Bronchial epithelial cell (primary cell): ENCODE measurements at regions not wholly inside any gene's neighbourhood (a gene's known extent, or its start where the extent isn't known, plus 50 kb on each side); places are given as distances from the start of the nearest gene placed in this dataset.
A peak's percentile ranks its signal among the peaks of the same experiment; 100 is the strongest.
"Not testable (repeated sequence)": the region's sequence is repeated elsewhere in the genome, so short reads cannot be mapped to it uniquely, and the experiment has no call there.

Experiments
- DNase-seq: peaks from one replicate; pipeline ENCODE4 v3.0.0-alpha.2; 2010; ENCODE audit warnings: low read depth
- FAIRE-seq: peaks from 2 replicates; lab custom pipeline; 2011; peaks lifted over from hg19 to GRCh38; lab: Jason Lieb, UNC
- H3K27me3 ChIP-seq: 2 replicates; pipeline ENCODE4 v1.5.1; 2011; ENCODE audit warnings: low read length; ENCODE audit not compliant: control insufficient read depth, insufficient read depth
- H3K36me3 ChIP-seq: 2 replicates; pipeline ENCODE4 v1.5.1; 2011; ENCODE audit warnings: low read length; ENCODE audit not compliant: control insufficient read depth, insufficient read depth
- H3K4me3 ChIP-seq: 2 replicates; pipeline ENCODE4 v1.5.1; 2011; ENCODE audit warnings: mild to moderate bottlenecking, low read depth, low read length, control low read depth
- TF ChIP-seq, protein P1 (sequence below): IDR thresholded peaks from 2 replicates; pipeline ENCODE4 v1.5.1; 2011; ENCODE audit warnings: mild to moderate bottlenecking, moderate library complexity, low read length, control low read depth, inconsistent platforms; ENCODE audit not compliant: insufficient read depth, severe bottlenecking

DNA sequence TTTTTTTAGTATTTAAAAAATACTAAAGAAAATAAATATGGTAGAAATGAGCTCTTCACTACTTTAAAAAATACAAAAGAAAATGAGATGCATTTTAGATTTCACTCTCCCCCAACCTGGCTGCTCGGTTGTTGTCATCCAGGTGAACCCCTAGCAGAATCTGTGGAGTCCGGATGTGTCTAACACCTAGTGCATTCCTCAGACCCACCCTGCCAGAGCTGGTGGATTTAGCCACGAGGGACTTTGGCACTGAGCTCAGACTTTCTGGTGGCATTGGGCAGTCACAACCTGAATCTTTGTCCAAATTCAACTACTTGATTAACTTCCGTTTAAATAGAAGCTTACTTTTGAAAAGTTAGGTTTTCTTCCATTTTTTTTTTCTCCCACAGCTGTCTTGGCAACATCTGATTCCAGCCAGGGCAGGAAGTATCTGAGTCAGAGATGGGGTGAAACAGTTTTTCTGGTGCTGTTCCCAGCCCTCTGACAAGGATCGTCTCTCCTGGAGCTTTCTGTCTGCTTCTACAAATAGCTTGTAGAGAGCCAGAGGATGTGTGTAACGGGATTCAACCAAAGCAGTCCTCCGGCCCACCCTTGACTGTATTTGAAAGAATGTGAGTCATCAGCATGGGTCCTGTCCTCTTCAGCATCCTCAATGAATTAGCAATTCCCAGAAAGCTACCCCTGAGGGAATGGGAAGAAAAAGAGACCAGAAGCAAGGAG is 301.8 kb upstream of the MCTP2 start:
- Histone ChIP-seq H3K27me3 (no peaks in the 10 kb centered on the region), H3K36me3 (no peaks in the 10 kb centered on the region), H3K4me3 (no peak overlapping the region)
- FAIRE-seq (no peak), DNase-seq (peak; percentile 92)
- TF ChIP-seq, protein P1, sequence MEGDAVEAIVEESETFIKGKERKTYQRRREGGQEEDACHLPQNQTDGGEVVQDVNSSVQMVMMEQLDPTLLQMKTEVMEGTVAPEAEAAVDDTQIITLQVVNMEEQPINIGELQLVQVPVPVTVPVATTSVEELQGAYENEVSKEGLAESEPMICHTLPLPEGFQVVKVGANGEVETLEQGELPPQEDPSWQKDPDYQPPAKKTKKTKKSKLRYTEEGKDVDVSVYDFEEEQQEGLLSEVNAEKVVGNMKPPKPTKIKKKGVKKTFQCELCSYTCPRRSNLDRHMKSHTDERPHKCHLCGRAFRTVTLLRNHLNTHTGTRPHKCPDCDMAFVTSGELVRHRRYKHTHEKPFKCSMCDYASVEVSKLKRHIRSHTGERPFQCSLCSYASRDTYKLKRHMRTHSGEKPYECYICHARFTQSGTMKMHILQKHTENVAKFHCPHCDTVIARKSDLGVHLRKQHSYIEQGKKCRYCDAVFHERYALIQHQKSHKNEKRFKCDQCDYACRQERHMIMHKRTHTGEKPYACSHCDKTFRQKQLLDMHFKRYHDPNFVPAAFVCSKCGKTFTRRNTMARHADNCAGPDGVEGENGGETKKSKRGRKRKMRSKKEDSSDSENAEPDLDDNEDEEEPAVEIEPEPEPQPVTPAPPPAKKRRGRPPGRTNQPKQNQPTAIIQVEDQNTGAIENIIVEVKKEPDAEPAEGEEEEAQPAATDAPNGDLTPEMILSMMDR = no peak

DNA sequence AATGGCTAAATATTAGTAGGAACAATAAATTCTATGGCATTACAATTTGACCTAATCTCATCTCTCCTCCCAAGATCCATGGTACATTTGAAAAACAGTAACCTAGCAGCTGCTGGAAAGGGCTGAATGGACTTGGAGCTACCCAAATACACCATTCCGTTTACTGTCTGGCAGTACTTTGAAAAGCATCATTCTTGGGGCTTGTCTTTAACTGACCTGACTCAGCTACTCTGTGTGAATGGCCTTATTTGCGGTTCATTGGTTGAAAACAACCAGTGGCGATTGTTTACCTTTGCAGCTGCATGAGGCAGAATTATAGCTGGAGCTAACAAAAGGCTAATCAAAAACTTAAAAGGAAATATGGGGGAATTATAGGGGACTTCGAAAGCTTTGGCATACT is 311.2 kb upstream of the MCTP2 start:
- TF ChIP-seq, protein P1 = no peak
- DNase-seq (no peak), FAIRE-seq (no peak)
- Histone ChIP-seq H3K27me3 (no peaks in the 10 kb centered on the region), H3K36me3 (no peaks in the 10 kb centered on the region), H3K4me3 (no peak overlapping the region)

DNA sequence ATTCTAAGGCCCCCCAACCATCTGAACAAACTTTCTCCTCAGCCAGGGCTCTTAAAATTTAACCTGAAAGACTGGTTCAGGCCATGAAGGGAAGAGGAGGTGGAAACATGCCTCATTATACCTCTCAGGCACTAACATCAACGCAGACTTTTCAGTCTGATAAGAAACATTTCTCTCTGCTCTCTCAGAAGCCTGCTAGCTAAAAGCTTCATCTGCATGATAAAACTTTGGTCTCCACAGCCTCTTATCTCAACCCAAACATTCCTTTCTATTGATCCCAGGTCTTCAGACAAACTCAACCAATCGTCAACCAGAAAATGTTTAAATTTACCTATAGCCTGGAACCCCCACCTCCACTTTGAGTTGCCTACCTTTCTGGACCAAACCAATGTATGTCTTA is 312.6 kb upstream of the MCTP2 start:
- H3K36me3 ChIP-seq, H3K4me3 ChIP-seq, DNase-seq, FAIRE-seq, H3K27me3 ChIP-seq: not testable (repeated sequence)

DNA sequence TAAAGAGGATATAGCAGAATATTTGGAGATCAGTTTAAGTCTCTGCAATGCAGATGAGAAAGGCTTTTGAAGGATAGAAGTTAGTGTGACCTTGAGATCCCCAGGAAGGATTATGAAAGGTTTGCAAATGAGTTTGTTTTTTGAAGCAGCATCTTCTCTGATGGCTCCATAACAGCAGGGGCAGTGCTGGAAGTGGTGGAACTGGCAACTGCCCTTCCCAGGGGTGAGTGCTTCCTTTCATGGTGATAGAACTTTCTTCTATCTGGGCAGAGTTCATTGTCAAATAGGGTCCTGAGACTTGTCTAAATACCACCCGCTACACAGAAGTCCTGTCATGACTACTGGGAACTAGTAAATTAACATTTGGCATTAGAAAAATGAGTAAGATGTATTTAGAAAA is 314.2 kb upstream of the MCTP2 start:
- H3K27me3 ChIP-seq = no peaks in the 10 kb centered on the region
- TF ChIP-seq, protein P1 = no peak
- FAIRE-seq (no peak), DNase-seq (no peak)
- no peak overlapping the region for H3K4me3 ChIP-seq
- H3K36me3 ChIP-seq = no peaks in the 10 kb centered on the region

DNA sequence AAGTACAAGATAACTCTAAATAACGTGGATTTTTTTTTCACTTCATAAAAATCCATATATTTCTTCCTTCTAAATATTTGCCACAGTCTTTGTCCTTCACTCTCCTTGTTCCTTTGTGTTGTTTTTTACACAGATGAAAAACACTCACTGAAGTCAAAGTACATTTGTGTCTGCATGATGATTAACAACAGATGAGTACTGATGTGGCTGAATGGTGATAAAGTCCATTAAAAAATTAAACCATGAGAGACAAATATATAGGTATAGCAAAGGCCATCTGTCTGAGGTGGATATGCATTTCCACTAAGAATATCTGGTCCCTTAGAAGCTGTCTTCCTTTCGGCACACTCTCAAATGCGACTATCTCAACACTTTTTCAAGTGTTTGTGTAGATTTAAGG is 317.5 kb upstream of the MCTP2 start:
- no peak for FAIRE-seq
- Histone ChIP-seq H3K27me3 (no peaks in the 10 kb centered on the region), H3K36me3 (no peaks in the 10 kb centered on the region), H3K4me3 (no peak overlapping the region)
- TF ChIP-seq, protein P1 = no peak
- no peak for DNase-seq

DNA sequence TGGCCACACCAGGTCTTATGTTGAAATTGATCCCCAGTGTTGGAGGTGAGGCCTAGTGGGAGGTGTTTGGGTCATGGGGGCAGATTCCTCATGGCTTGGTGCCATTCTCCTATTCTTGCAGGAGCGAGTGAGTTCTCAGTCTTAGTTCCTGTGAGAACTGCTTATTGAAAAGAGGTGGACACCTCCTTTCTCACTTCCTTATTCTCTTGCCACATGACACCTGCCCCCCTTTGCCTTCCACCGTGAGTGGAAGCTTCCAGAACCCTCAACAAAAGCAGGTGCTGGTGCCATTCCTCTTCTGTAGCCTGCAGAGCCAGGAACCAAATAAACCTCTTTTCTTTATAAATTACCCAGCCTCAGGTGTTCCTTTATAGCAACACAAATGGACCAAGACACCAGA is 318.1 kb upstream of the MCTP2 start:
- TF ChIP-seq, protein P1 = no peak
- no peak for FAIRE-seq
- Histone ChIP-seq H3K36me3 (no peaks in the 10 kb centered on the region), H3K4me3 (no peak overlapping the region), H3K27me3 (no peaks in the 10 kb centered on the region)
- DNase-seq = no peak
